ENCODE measurements at regions not wholly inside any gene's neighbourhood (a gene's known extent, or its start where the extent isn't known, plus 50 kb on each side); places are given as distances from the start of the nearest gene placed in this dataset.

- TF ChIP-seq POLR2AphosphoS5 (IDR thresholded peaks at IDR 0.05; ENCODE audit: low read depth, low read length), result no peak
- TF ChIP-seq POLR2A (IDR thresholded peaks at IDR 0.05; ENCODE audit: low read depth, low read length), result no peak
- TF ChIP-seq SPI1 (IDR thresholded peaks at IDR 0.05; ENCODE audit: low read depth, low read length), result no peak
- no peak for TF ChIP-seq POU2F2 (IDR thresholded peaks at IDR 0.05; ENCODE audit: low read depth, low read length)
- TF ChIP-seq TAF1 (IDR thresholded peaks at IDR 0.05; ENCODE audit: low read depth, low read length), result no peak
Observed at GRCh38 chr11:23022854-23023253, 162.6 kb upstream of the CCDC179 start.
